GM23248 (cell line): ENCODE measurements at regions not wholly inside any gene's neighbourhood (a gene's known extent, or its start where the extent isn't known, plus 50 kb on each side); places are given as distances from the start of the nearest gene placed in this dataset.

Experiments
- DNase-seq: peaks from one replicate; pipeline ENCODE4 v3.0.0-alpha.2; 2015
- H2AFZ ChIP-seq: fragments of 200-600 bp; sonication (generic); 2 replicates; pipeline ENCODE4 v1.6.1; 2016; ENCODE audit warnings: antibody characterized with exemption
- H3F3A ChIP-seq: fragments of 200-600 bp; sonication (generic); 2 replicates; pipeline ENCODE4 v1.6.1; 2016; ENCODE audit warnings: mild to moderate bottlenecking, antibody characterized with exemption, mixed run types; ENCODE audit not compliant: insufficient read depth
- H3K27ac ChIP-seq: fragments of 200-600 bp; sonication (generic); 2 replicates; pipeline ENCODE4 v1.5.1; 2016; ENCODE audit warnings: mild to moderate bottlenecking
- H3K27me3 ChIP-seq: fragments of 200-600 bp; sonication (generic); replicated peaks from 2 replicates; pipeline ENCODE4 v1.6.1; 2016; ENCODE audit warnings: mild to moderate bottlenecking; ENCODE audit not compliant: insufficient read depth
- H3K36me3 ChIP-seq: fragments of 200-600 bp; sonication (generic); 2 replicates; pipeline ENCODE4 v1.6.1; 2016; ENCODE audit warnings: low read depth, mild to moderate bottlenecking
- H3K4me1 ChIP-seq: fragments of 200-600 bp; sonication (generic); 2 replicates; pipeline ENCODE4 v1.6.1; 2016; ENCODE audit warnings: mild to moderate bottlenecking; ENCODE audit not compliant: insufficient read depth
- H3K4me2 ChIP-seq: fragments of 200-600 bp; sonication (generic); one replicate; pipeline ENCODE4 v1.6.1; 2016; ENCODE audit warnings: mild to moderate bottlenecking; ENCODE audit not compliant: unreplicated experiment
- H3K4me3 ChIP-seq: fragments of 200-600 bp; sonication (generic); 2 replicates; pipeline ENCODE4 v1.5.1; 2016; ENCODE audit warnings: mild to moderate bottlenecking
- H3K79me2 ChIP-seq: fragments of 200-600 bp; sonication (generic); 2 replicates; pipeline ENCODE4 v1.6.1; 2016; ENCODE audit warnings: mild to moderate bottlenecking; ENCODE audit not compliant: insufficient read depth
- H3K9ac ChIP-seq: fragments of 200-600 bp; sonication (generic); 2 replicates; pipeline ENCODE4 v1.6.1; 2016; ENCODE audit warnings: mild to moderate bottlenecking
- H3K9me2 ChIP-seq: fragments of 200-600 bp; sonication (generic); 2 replicates; pipeline ENCODE4 v1.6.1; 2016; ENCODE audit warnings: mixed run types, mild to moderate bottlenecking, moderate library complexity; ENCODE audit not compliant: insufficient read depth
- H3K9me3 ChIP-seq: fragments of 200-600 bp; sonication (generic); one replicate; pipeline ENCODE4 v1.6.1; 2017; ENCODE audit warnings: low read depth
- H4K20me1 ChIP-seq: fragments of 200-600 bp; sonication (generic); 2 replicates; pipeline ENCODE4 v1.6.0; 2016; ENCODE audit not compliant: insufficient read depth
- EZH2 ChIP-seq: fragments of 200-600 bp; sonication (generic); IDR thresholded peaks from 2 replicates; pipeline ENCODE4 v1.6.1; 2018; ENCODE audit warnings: antibody characterized with exemption, mild to moderate bottlenecking; ENCODE audit not compliant: insufficient read depth, poor library complexity, severe bottlenecking
- EZH2phosphoT487 ChIP-seq: fragments of 200-600 bp; sonication (generic); IDR thresholded peaks from 2 replicates; pipeline ENCODE4 v1.6.1; 2018; ENCODE audit warnings: antibody characterized with exemption, moderate library complexity, mild to moderate bottlenecking, low read depth; ENCODE audit not compliant: insufficient read depth
- WGBS, 2 experiments: methylation state at CpG; one replicate each; pipeline ENCODE4 v1.1.6; 2015 to 2017; ENCODE audit warnings: low lambda C conversion rate in 2 of 2, low coverage in 1 of 2; ENCODE audit errors: missing lambda C conversion rate in 2 of 2; 5-methylcytosine and 5-hydroxymethylcytosine counted together
- in situ Hi-C: fragments of 300-500 bp; cut with MboI; formaldehyde crosslinking; loops from 2 replicates; pipeline ENCODE4 v1.15.0; 2020

GRCh38 chr18:73942956-73943355 lies 204.7 kb downstream of the FBXO15 start:
- no peaks in the 10 kb centered on the region for H3K36me3 ChIP-seq
- TF ChIP-seq EZH2phosphoT487 = no peak
- TF ChIP-seq EZH2 = no peak

GRCh38 chr18:73942081-73942625 lies 205.5 kb downstream of the FBXO15 start:
- H3K9ac ChIP-seq = no peak overlapping the region
- no peaks in the 10 kb centered on the region for H3K9me3 ChIP-seq
- H3K36me3 ChIP-seq = no peaks in the 10 kb centered on the region
- H3F3A ChIP-seq = no peaks in the 10 kb centered on the region
- H2AFZ ChIP-seq = no peak overlapping the region
- TF ChIP-seq EZH2 = no peak
- TF ChIP-seq EZH2phosphoT487 = no peak
- H3K27me3 ChIP-seq = 0 out of 2 replicates have a peak, but pooled peaks cover 6% of the 10 kb centered on the region
- H3K79me2 ChIP-seq = no peaks in the 10 kb centered on the region
- H3K4me2 ChIP-seq = no peak overlapping the region
- no peaks in the 10 kb centered on the region for H3K9me2 ChIP-seq
- no peak overlapping the region for H3K27ac ChIP-seq
- H3K4me1 ChIP-seq = no peaks in the 10 kb centered on the region
- 75 to 76% methylated on average over 8 of the region's 8 CpGs for WGBS, 2 experiments
- H3K4me3 ChIP-seq = no peak overlapping the region
- no peaks in the 10 kb centered on the region for H4K20me1 ChIP-seq
- no peak for DNase-seq
- in situ Hi-C loops = no loop called here

More at GRCh38 chr18:73942956-73943355, 204.7 kb downstream of the FBXO15 start:
- H4K20me1 ChIP-seq = no peaks in the 10 kb centered on the region
- H2AFZ ChIP-seq = no peak overlapping the region
- H3K4me1 ChIP-seq = no peaks in the 10 kb centered on the region
- no peak overlapping the region for H3K4me3 ChIP-seq
- H3F3A ChIP-seq = no peaks in the 10 kb centered on the region
- no peak for DNase-seq
- no peak overlapping the region for H3K9ac ChIP-seq
- in situ Hi-C loops = no loop called here
- no peak overlapping the region for H3K27ac ChIP-seq
- 56 to 59% methylated on average over 4 of the region's 4 CpGs for WGBS, 2 experiments
- H3K27me3 ChIP-seq = 0 out of 2 replicates have a peak, but pooled peaks cover 3% of the 10 kb centered on the region
- no peaks in the 10 kb centered on the region for H3K9me2 ChIP-seq
- no peaks in the 10 kb centered on the region for H3K79me2 ChIP-seq
- H3K4me2 ChIP-seq = no peak overlapping the region
- no peaks in the 10 kb centered on the region for H3K9me3 ChIP-seq

- Histone ChIP-seq H3K79me2 (no peaks in the 10 kb centered on the region), H3K36me3 (no peaks in the 10 kb centered on the region), H3K9me2 (no peaks in the 10 kb centered on the region), H3K4me1 (no peaks in the 10 kb centered on the region), H3F3A (no peaks in the 10 kb centered on the region), H4K20me1 (no peaks in the 10 kb centered on the region), H3K27me3 (0 out of 2 replicates have a peak, but pooled peaks cover 6% of the 10 kb centered on the region), H3K9ac (no peak overlapping the region), H3K9me3 (no peaks in the 10 kb centered on the region), H3K4me2 (no peak overlapping the region), H2AFZ (no peak overlapping the region), H3K27ac (no peak overlapping the region), H3K4me3 (no peak overlapping the region)
- TF ChIP-seq EZH2phosphoT487 (no peak), EZH2 (no peak)
- in situ Hi-C loops = no loop called here
- DNase-seq = no peak
- 21 to 22% methylated on average over 8 of the region's 8 CpGs for WGBS, 2 experiments
These were observed 206.9 kb downstream of the FBXO15 start for GRCh38 chr18:73940721-73941120.

GRCh38 chr18:73939391-73939790 lies 208.2 kb downstream of the FBXO15 start:
- DNase-seq = no peak
- 84 to 85% methylated on average over 5 of the region's 5 CpGs for WGBS, 2 experiments
- Histone ChIP-seq H3F3A (no peaks in the 10 kb centered on the region), H3K4me1 (no peaks in the 10 kb centered on the region), H2AFZ (no peak overlapping the region), H4K20me1 (no peaks in the 10 kb centered on the region), H3K9me3 (no peaks in the 10 kb centered on the region), H3K27ac (no peak overlapping the region), H3K36me3 (no peaks in the 10 kb centered on the region), H3K79me2 (no peaks in the 10 kb centered on the region), H3K4me2 (no peak overlapping the region), H3K27me3 (0 out of 2 replicates have a peak, but pooled peaks cover 6% of the 10 kb centered on the region), H3K9me2 (no peaks in the 10 kb centered on the region), H3K9ac (no peak overlapping the region), H3K4me3 (no peak overlapping the region)
- no peak for TF ChIP-seq EZH2phosphoT487
- TF ChIP-seq EZH2 = no peak
- in situ Hi-C loops = no loop called here
